ENCODE measurements at regions not wholly inside any gene's neighbourhood (a gene's known extent, or its start where the extent isn't known, plus 50 kb on each side); places are given as distances from the start of the nearest gene placed in this dataset.
"Not testable (repeated sequence)": the region's sequence is repeated elsewhere in the genome, so short reads cannot be mapped to it uniquely, and the experiment has no call there.

DNA sequence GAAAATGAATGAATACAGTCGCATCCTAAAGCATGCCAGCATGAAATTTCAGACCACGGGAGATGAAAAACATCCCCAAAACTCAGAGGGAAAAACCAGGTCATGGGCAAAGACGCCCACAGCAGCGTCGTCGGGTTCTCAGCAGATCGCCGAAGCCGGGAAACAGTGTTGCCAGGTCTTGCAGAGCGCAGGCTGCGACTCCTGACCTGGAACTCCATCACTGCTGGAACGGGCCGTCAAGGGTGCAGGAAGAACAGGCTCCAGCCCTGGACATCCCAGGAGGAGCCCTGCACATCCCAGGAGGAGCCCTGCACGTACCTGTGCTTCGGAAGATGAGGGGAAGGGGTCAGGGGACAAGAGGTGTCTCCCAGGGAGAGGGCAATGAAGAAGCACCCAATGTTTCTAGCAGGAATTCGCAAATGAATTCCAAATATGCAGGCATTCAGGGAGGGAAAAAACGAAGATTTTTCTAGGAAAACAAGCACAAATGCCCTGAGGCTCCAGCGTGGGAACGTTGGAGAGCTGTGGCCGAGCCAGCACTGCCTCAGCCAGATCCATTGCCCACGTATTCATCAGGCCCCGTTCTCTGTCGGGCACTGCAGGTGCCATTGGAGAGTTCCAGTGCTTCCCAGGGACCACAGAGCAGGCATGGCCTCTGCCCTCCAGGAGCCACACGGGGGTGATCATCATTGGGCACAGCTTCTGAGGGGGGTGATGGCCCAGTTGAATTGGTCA, 1110.4 kb downstream of the BRD1 start:
- DNase-seq: no peak

DNA sequence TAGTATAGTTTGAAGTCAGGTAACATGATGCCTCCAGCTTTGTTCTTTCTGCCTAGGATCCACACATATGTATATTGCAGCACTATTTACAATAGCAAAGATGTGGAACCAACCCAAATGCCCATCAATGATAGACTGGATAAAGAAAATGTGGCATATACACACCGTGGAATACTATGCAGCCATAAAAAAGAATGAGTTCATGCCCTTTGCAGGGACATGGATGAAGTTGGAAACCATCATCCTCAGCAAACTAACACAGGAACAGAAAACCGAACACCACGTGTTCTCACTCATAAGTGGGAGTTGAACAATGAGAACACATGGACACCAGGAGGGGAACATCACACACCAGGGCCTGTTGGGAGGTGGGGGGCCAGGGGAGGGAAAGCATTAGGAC, 1111.5 kb downstream of the BRD1 start:
- not testable (repeated sequence) for DNase-seq

DNA sequence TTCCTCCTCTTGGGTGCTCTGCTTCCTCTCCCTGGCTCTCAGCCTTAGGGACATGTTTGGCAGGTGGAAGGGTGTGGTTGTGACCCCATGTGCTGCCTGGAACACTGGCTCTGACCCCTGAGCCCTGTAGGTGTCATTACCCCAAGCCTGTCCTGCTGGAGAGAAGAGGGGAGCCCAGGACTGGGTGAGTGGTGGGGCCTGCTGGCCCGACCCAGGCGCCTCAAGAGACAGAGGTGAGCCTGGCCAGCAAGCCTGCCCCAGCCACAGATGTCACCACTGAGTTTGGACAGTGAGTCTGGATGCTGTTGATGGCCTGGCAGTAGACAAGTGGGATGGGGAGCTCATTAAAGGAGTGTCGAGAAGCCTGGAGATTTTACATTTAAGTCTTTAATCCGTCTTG, 1112.2 kb downstream of the BRD1 start:
- DNase-seq: no peak

DNA sequence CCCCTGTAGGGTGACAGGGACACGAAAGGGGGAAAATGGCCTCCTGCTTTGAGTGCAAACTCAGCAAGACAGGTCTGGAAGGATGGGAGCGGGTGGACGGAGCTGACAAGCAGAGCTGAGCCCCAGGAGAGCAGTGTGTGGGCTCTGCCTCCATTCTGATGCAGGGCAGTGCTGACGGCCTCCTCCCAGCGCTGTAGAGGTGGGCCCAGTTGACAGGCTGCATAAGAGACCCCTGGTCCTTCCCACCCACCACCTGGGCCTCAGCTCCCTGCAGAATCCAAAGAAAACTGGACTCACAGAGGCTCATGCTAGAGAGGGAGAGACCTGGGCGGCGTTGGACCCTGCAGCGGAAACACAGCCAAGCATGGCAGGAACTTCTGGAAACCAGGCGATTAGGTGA, 1113.4 kb downstream of the BRD1 start:
- no peak for DNase-seq

DNA sequence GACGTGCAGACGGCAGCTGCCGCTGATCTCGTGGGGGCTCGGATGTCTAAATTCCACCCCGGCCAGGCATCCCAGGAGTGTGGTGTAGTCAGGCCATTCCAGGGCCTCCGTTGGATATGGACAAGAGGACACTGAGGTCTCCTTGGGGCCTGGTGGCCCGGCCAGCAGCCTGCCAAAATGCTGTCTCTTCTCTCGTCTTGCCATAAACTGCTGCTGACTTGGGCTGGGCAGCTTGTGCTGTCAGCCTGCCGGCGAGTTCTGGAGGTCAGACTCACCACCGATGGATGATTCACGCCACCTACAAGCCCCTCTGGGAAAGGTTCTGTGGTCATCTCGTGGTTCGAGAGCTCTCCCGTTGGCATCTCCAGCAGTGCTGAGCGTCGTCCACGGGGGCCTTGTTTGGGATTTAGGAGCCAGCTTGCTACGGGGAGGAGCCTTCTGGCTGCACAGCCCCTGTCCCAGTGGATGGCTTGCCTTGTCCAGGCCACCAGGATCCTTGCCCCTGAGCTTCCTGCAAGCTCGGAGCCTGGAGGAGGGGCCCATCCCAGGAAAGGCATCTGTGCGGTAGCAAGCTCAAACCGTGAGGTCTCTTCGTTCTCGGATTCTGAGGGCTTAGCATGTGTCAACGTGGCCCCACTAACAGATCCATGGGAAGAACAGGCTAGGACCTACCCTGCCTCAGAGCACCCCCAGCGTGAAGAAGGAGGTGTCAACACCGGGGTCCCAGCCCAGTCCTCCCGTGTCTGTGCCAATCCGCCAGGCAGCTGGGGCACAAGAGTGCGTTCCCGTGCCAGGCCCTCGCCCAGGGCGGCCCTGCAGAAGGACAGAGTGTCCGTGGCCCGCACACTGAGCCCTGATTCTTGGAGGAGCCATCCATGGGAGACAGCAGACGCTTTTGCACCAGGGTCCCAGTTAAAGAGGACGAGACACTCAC, 1114.1 kb downstream of the BRD1 start:
- no peak for DNase-seq

DNA sequence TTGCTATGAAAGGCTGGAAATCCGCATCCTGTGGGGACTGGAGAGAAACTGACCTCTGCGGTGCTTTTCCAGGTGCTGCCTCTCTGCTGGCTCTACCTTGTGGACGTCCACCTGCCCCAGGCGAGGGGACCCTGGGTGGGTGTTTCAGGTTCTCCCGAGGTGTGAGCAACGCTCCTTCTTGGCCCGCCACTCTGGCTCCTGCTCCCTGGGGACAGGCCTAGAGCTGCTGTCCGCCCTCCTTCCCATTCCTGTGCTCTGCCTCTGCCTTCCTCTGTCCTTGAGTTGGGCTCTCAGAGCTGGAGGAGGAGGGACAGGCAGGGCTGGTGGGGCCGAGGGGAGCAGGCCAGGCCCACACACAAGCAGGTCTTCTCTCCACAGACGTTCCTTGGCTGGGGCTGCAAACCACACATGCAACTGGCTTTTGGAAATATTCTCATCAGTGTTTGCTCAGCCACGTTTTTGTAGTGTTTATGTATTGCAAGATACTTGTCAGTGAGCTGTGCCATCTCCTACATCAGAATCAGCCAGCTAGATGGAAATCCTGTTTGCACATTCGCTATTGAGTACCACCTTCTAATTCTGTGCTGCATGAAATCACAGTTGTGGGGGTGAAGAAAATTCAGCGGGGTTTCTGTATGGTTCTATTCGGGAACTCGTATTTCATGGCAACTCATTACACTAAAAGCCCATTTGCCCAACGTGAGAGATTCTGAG, 1115.0 kb downstream of the BRD1 start:
- no peak for DNase-seq

DNA sequence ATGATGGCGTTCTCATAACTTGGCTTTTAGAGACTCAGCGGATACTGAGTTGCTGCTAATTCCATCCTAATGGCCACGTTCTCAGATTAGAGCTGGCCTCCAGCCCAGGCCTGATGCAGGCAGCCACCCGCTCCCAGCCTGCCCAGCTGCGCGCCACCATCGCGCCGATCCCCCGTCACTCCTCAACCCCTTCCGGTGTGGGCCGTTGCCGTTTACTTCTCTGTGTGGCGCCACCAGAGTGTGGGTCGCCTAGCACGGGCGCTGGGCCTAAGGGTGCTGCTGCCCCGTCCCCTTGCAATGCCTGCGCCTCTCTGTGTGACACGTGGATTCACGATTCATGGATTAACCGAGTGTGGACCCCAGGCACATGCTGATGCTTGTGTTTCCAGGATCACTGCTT, 1116.0 kb downstream of the BRD1 start:
- no peak for DNase-seq

DNA sequence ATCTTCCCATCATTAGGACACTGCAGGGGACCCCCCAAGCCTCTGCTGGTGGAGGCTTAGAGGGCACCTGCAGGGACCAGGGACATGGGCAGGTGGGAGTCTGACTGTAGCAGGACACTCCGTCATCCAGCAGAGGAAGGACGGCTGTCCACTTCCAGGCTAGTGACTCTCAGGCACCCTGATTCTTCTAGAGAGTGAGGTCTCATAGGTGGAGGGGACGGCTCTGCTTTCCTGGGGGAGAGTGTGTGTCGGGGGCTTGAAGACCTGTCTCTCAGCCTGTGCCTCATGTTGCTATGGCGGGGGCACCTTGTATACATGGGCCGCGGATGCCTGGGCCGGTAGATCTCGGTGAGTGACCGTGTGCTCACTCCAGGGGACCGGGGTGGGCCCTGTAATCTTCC, 1116.6 kb downstream of the BRD1 start:
- no peak for DNase-seq

DNA sequence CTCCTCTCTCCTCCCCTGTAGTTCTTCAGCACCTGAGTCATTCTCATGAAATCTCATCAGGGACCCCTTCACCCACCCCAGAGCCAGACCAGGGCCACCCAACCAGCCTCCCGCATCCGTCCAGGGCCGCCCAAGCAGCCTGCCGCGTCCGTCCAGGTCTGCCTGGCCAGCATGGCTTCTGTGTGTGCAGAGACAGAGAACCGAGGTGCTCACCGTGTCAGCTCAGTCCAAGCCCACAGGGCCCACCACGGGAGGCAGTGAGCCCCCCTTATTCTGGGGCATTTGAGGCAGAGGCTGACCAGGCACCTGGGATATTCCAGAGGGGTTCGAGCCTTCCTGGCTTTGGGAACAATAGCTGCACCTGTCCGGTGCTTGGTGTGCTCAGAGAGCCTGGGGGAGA, 1117.3 kb downstream of the BRD1 start:
- no peak for DNase-seq

DNA sequence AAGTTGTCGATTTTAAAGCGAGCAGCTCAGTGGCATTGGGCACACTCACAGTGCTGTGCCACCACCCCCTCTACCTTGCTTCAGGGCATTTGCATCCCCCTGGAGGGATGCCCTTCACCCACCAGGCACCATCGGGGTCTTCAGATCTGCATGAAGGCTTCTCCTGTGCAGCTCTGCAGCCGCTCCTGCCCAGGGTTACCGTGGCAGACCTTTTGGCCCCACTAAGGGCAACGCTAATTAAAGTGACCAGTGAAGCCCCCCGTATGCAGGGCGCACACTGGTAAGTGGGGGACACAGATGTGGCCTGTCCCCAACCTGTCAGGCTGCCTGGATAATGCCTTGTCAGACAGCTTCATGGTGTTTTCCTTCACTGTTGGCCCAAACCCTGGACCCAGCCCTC, 1117.7 kb downstream of the BRD1 start:
- no peak for DNase-seq

DNA sequence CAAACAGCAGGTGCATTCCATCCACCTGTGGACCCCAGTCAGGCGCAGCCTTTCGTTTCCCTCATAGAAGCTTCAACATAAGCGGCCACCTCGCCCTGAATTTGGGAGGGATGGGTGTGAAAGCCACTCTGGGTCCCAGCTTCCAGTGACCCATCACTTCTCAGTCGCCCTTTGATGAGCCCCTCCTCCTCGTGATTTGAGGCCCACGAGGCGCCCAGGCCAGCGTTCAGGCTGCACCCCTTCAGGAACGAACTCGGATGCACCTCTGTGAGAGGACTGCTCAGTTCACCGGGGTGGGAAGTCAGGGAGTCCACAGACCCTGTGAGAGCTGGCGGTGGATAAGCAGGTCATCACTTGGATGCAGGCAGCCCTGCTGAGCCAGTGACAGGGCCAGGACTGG, 1118.2 kb downstream of the BRD1 start:
- DNase-seq: no peak

DNA sequence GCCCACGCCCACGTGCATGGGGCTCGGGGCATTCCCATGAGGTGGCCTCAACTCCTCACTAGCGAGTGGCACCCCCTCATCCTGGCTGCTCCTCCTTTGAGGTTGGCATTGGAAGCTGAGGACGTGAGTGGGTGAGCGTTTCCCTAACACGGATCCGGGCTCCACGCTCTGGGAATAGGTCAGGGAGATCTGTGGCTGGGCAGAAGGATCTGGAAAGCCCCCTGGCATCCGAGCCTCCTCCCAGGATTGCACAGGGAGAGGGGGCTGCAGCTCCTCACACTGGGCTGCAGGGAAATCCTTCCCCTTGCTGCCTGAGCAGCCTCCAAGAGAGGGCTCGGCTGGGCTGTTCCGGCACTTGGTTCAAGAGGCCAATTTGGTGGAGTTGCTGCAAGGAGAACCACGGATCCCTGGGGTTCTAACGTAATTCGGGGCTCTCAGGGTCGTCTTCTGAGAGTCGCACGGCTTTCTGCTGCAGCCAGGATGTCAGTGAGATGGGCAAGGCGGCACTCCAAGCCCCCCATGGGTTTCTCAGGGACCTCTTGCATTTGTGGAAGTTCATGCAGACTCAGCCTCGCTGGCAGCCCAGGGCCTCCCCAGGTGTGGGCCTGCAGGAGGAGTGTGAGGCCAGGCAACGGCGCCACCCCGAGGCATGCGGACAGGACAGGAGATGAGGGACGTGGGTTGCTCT, 1119.0 kb downstream of the BRD1 start:
- no peak for DNase-seq

DNA sequence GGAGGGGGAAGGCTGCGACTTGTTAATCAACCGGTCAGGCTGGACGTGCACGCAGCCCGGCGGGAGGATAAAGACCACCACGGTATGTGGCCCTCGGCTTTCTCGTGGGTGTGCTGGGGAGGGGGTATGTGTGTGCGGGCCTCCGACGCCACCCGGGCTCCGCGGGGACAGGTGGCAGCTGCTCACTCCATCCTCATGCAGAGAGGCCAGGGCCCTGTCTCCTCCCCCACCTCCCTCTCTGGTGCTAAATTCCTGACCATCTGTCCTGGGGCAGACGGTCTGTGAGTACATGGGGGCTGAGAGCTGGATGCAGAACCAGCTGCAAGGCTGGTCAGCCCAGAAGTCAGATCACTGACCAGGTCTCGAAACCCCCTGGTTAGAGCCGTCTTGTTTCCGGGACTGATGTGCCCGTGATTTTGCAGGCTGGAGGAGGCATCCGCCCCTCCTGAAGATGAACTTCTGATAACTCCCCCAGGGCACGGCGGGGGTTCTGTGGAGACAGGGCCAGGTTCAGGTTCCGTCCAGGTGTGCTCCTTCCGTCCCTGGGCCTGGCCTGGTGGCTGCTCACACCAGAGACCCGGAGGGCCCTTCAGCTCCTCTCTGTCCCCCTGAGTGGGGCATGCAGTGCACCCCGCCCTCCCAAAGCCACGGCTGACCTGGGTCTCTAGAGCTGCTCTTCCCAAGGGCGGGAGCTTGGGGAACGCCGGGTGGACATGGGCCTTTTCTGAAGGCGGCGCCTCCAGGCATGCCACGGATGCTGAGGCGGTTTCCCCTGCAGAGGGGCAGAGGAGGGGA, 1119.7 kb downstream of the BRD1 start:
- no peak for DNase-seq

DNA sequence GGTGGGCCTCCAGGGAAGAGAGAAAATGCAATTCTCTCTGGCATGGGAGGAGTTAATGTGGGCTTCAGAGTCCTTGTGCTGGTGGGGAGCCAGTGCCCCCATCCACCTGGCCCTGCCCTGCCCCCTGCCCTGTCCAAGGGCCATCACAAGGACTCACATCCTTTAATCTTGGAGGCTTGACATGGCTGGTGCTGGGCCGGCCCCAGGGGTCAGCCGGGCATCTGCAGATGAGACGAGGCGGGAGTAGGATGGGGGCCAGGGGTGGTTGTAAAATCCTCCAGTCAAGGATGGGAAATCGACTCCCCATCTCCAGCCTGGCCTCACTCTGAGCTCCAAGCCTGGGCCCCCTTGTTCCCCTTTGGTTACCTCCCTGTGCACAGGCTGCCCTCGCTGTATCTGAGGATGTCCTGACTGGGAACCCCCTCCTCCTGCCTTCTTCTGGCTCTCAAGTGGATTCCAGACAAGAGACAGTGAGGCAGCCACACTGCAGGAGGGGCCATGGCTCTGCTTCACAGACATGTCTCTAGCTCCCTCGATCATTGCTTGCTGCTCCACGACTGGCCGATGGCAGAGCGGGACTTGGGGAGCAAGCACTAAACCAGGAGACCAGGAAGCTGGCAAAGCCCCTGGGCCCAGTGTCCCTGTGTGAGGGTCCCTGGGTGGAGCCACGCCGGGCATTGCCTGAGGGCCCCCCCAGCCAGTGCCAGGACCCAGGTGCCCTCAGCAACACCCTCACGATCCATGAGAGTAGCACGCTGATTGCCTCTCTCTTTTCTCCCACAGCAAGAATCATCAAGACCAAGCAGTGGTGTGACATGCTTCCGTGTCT, 1120.5 kb downstream of the BRD1 start:
- no peak for DNase-seq

DNA sequence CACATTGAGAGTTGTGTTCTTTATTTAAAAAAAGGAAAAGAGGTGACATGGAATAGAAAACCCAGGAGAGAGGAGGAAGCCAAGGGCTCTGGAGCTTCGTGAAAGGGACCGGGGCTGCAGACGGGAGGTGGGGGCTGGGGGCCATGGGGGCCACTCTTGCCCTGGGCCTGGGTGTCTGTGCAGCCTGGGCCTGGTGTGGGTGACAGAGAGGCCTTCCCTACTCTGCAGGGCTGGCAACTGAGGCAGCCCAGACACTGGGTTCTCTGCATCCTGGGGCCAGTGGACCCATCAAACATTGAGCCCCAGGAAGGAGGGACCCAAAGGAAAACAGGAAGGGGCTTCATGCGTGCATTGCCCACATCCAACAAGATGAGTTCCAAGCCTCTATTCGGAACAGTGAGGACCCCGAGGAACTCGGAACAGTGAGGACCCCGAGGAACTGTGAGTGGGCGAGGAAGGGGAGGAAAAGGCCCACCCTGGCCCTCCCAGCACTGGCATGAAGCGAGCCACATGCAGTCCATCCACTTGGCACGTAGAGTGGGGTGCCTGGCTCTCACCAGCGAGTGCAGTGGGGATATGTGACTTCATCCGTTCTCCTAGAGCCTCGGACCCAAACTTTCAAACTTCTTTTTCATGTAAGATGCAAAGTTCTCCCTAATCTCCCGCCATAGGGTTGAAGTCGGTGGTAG, 1121.6 kb downstream of the BRD1 start:
- DNase-seq: no peak

DNA sequence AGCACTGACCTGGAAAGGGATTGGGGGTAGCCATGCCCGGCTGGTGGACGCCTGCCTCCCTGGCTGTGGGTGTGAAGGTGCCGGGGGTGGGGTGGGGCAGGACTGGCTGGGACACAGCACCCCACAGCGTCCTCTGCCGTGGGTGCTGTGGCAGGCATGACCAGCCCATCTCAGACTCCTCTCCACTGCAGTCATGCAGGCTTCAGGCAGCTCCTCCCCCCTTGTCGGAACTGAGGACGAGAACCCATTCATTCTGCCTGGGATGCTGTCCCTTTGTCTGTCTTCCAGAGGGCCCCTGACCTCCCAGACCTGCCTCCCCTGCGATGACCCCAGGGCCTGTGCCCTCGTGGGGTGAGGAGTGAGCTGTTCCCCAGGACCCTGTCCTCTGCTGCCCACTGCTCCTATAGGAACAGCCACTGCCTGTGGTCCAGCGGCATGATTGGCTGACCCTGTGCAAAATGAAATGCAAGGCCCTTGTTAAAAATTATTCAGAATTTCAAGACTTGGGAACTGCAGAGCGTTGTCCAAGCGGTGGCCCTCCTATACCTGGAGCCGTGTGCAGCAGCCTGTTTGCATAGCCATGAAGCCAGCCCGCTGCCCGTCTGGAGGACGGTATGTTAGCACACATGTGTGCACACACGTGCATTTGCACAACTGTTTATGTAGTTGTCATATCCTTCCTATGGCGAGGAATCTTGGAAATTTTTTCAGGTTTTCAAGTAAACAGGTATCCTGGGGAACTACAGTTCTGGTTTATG, 1122.3 kb downstream of the BRD1 start:
- DNase-seq: no peak

DNA sequence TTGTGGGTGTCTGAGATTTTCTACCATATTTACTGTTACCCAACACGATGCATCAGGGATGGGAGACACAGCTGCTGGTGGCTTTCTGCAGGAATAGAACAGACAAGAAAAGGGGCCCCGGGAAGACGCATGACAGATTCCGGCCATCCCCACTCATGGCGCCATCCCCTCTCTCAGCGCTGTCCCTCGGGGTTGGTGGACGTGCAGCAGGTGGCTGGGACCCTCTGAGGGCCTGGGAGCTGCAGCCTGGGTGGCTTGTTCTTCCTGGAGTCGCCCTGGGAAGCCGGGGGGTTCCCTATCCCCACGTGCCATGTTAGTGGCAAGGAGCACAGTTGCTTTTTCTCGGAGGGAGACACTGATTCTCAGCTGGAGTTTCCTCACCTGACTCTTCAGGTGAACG, 1123.3 kb downstream of the BRD1 start:
- DNase-seq: no peak

DNA sequence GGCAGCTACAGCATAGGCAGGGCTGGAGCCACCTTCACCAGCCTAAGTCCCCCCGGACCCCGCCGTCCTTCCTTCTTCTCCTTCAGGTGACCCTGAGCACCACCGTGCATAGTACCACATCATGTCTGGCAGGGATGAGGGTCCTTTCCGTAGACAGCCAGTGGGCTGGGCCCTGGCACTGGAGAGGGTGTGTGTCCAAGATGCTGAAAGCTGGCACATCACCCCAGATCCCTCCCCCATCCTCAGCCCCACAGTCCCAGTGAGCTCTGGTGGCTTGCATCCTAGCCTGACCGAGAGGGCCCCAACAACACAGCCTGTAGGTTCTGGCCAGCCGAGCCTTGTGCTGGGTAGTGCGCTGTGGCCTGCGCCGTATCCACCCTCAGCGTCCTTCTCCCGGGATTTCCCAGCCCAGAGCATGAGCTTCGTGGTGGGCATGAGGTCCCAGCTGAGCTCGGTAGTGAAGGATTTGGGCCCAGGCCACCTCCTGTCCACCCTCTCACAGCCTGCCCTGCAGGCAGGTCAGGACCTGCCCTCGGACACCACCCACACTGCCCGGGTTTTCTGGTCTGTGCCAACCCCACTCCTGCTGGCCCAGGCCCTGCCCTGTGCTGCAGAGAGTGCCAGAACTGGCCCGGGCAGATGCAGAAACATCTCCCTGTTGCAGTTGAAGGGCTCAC, 1124.3 kb downstream of the BRD1 start:
- no peak for DNase-seq

DNA sequence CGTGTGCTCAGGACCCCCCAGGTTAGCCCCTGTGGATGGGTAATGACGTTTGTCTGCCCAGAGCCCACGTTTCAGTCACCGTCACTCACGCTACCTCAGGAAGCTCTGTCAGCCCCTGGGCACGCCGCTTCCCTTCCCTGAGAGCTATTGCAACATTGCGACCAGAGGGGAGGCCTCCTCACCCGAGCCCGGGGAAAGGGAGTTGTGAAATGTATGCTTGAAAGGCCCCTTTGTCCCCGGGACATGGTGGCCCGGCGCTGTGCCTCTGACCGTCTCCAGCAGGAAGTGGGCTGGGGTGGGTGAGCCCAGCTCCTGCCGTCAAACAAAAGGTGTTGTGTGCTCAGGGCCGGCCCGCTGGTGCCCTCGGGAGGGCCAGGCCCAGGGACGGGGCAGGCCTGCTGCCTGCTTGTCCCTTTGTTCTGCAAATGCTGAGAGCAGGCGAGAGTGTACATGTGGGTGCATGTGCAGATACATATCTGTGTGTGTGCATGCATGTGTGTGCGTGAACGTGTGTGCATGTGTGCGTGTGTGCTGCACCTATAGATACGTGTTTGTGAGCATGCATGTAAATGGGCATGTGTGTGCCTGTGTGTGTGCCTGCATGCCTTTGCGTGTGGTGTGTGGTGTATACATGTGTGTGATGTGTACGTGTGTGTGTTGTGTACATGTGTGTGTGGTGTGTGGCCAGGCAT, 1125.0 kb downstream of the BRD1 start:
- DNase-seq: no peak

Measured in NCI-H1105 (cell line).